GM10248 (cell line): ENCODE measurements at regions not wholly inside any gene's neighbourhood (a gene's known extent, or its start where the extent isn't known, plus 50 kb on each side); places are given as distances from the start of the nearest gene placed in this dataset.

Source experiments
- CTCF ChIA-PET: fragments of 300-600 bp; sonication (Branson Sonifier 250); formaldehyde crosslinking; extraction: SDS; loops from one replicate; lab custom pipeline; 2021; ENCODE audit warnings: antibody characterized with exemption; lab: Yijun Ruan, JAX
- POLR2A ChIA-PET: fragments of 350-650 bp; sonication (Branson Sonifier 250); formaldehyde crosslinking; extraction: SDS; loops from one replicate; lab custom pipeline; 2020; ENCODE audit warnings: antibody characterized with exemption; lab: Yijun Ruan, JAX
- DNase-seq: peaks from one replicate; pipeline ENCODE4 v3.0.0; 2012; ENCODE audit errors: extremely low spot score
- TF ChIP-seq, protein P1 (sequence below): IDR thresholded peaks from 2 replicates; pipeline ENCODE4 v1.5.1; 2012; ENCODE audit warnings: mild to moderate bottlenecking, low read depth; ENCODE audit errors: extremely low read depth, missing control alignments, control extremely low read depth

DNA sequence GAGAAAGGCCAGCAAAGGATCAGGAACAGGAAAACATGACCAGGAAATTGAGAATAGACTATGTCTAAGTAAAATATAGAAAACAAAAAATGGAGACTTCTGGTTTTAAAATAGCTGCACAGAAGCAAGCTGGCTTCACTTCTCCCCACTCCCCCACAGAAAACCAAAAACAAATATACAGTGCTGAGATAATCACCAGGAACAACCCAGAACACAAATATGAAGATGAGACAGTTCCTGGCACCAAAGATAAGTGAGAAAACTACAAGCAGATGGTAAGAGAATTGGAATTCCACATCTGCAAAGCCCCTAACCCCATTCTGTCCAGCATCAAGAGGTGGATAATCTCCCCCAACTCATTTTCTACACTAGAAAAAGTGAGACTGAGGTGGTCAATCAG is 397.7 kb downstream of the SUCLA2 start:
- ChIA-PET POLR2A (no interaction called here), CTCF (no interaction called here)
- no peak for DNase-seq
- TF ChIP-seq, protein P1, sequence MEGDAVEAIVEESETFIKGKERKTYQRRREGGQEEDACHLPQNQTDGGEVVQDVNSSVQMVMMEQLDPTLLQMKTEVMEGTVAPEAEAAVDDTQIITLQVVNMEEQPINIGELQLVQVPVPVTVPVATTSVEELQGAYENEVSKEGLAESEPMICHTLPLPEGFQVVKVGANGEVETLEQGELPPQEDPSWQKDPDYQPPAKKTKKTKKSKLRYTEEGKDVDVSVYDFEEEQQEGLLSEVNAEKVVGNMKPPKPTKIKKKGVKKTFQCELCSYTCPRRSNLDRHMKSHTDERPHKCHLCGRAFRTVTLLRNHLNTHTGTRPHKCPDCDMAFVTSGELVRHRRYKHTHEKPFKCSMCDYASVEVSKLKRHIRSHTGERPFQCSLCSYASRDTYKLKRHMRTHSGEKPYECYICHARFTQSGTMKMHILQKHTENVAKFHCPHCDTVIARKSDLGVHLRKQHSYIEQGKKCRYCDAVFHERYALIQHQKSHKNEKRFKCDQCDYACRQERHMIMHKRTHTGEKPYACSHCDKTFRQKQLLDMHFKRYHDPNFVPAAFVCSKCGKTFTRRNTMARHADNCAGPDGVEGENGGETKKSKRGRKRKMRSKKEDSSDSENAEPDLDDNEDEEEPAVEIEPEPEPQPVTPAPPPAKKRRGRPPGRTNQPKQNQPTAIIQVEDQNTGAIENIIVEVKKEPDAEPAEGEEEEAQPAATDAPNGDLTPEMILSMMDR: no peak

DNA sequence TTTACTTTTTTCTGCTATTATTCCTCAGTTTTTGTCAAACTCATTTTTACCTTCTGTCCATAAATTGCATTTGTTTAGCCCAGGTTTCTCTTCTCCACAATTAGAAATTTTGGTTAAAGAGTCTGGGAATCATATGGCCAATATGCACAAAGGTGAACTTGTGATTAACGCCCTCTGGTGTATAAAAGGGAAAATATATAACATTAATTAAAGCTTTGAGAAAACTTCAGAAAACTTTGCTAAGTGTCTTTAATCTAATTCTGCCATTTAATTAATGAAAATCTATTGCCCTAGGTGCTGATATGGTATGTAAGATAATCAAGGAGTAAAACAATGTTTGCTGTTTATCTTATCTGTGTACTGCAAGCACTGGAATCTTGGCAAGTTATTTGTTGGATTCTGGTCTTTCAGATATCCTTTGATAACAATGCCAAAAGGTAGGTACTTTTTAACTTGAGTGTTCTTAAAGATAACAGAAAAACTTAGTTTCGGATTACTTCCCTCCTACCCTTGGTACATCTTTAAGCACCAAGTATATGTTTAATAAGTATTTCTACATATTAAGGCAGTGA is 402.6 kb downstream of the SUCLA2 start:
- DNase-seq: no peak
- CTCF ChIA-PET: interaction anchor here (2.9 kb wide), 1 partner anchor 767 kb away, joined by 11 read pairs; no protein-coding TSS in a partner anchor
- POLR2A ChIA-PET: no interaction called here
- TF ChIP-seq, protein P1: peak; percentile 22

DNA sequence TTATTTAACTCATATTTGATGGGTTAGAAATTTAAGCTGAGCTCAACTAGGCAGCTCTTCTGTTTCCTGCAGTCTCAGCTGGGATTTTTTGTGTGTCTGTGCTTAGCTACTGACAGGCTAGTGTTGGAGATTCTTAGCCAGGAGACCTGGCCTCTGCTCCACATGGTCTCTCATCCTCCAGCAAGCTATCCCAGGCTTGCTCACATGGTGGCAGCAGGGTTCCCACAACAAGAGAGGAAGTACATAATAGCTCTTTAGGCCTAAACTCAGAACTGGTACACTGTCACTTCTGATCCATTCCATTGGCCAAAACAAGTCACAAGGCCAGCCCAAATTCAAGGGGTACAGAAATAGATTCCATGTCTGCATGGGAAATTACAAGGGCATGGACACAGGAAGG is 406.2 kb downstream of the SUCLA2 start:
- DNase-seq: no peak
- TF ChIP-seq, protein P1: no peak
- ChIA-PET CTCF (interaction anchor here (1.4 to 1.9 kb wide), 4 partner anchors 15 to 764 kb away, joined by 4 to 5 read pairs (median 4); no protein-coding TSS in a partner anchor), POLR2A (no interaction called here)

DNA sequence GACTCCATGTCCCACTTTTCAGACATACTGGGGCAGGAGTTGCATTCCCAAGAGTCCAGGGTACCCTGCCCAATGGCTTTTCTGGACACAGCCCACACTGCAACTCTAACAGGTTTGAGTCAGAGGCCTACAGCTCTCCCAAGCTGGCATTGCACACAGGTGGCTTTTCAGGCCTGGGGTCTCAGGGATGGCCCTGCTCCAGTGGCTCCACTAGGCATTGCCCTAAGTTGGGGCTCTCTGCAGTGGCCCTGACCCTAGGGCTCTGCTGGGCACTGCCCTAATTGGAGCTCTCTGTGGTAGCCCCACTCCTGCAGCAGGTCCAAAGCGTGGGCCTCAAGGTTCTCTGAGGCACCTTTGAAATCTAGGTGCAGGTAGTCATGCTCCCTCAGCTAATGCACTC is 408.8 kb downstream of the SUCLA2 start:
- ChIA-PET POLR2A (no interaction called here), CTCF (interaction anchor here (0.6 kb wide), 1 partner anchor 8 kb away, joined by 3 read pairs; no protein-coding TSS in a partner anchor)

DNA sequence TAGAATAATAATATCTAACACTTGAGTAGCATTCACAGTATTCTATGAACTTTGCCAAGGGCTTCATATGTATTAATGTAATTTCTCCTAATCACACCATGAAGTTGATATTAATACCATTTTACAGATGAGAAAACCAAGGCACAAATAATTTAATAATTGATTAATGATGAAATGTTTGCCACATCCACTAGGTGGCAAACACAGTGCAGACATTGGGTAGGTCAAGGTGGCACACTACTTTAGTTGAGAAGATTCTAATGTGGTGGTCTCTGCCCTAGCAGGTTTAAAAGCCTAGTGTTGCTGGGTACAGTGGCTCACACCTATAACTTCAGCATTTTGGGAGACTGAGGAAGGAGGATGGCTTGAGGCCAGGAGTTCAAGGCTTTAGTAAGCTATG is 412.4 kb downstream of the SUCLA2 start:
- no peak for DNase-seq
- POLR2A ChIA-PET: no interaction called here
- CTCF ChIA-PET: no interaction called here
- TF ChIP-seq, protein P1: no peak

More for the DNA sequence above, 408.8 kb downstream of the SUCLA2 start:
- DNase-seq: no peak
- TF ChIP-seq, protein P1: no peak

DNA sequence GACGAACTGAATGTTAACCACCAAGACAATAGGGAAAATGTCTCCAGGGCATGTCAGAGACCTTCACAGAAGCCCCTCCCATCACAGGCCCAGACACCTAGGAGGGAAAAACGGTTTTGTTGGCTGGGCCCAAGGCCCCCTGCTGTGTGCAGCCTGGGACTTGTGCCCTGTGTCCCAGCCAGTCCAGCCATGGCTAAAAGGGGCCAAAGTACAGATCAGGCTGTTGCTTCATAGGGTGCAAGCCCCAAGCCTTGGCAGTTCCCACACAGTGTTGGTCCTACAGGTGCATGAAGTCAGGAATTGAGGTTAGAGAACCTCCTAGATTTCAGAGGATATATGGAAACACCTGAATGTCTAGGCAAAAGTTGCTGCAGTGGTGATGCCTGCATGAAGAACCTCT is 428.7 kb downstream of the SUCLA2 start:
- DNase-seq: no peak
- ChIA-PET POLR2A (no interaction called here), CTCF (no interaction called here)
- TF ChIP-seq, protein P1: no peak
